Activated CD4-positive, alpha-beta T cell treated with anti-CD3 and anti-CD28 coated beads, Interleukin-2, amount 50 U/mL, for 16 hours (primary cell): ENCODE measurements at regions not wholly inside any gene's neighbourhood (a gene's known extent, or its start where the extent isn't known, plus 50 kb on each side); places are given as distances from the start of the nearest gene placed in this dataset.
"Not testable (repeated sequence)": the region's sequence is repeated elsewhere in the genome, so short reads cannot be mapped to it uniquely, and the experiment has no call there.

Source experiments
- DNase-seq: peaks from one replicate; pipeline ENCODE4 v3.0.0-alpha.2; 2020

- no peak for DNase-seq
These were observed 460.6 kb upstream of the ALCAM start for GRCh38 chr3:104906001-104906639.

- no peak for DNase-seq
These were observed 459.2 kb upstream of the ALCAM start for GRCh38 chr3:104907507-104907906.

- DNase-seq = no peak
These were observed 457.9 kb upstream of the ALCAM start for GRCh38 chr3:104908761-104909160.

GRCh38 chr3:104909198-104909597 is 457.5 kb upstream of the ALCAM start:
- DNase-seq = no peak

GRCh38 chr3:104909721-104910120 is 457.0 kb upstream of the ALCAM start:
- no peak for DNase-seq

- DNase-seq = no peak
These were observed 455.3 kb upstream of the ALCAM start for GRCh38 chr3:104911376-104911775.

GRCh38 chr3:104916971-104917370 is 449.7 kb upstream of the ALCAM start:
- no peak for DNase-seq

GRCh38 chr3:104920512-104920911 is 446.2 kb upstream of the ALCAM start:
- DNase-seq = no peak

- DNase-seq = no peak
These were observed 432.7 kb upstream of the ALCAM start for GRCh38 chr3:104933972-104934371.

- DNase-seq = no peak
These were observed 431.1 kb upstream of the ALCAM start for GRCh38 chr3:104935613-104936012.

GRCh38 chr3:104939196-104939595 is 427.5 kb upstream of the ALCAM start:
- no peak for DNase-seq

GRCh38 chr3:104941785-104942184 is 424.9 kb upstream of the ALCAM start:
- no peak for DNase-seq

- no peak for DNase-seq
These were observed 422.7 kb upstream of the ALCAM start for GRCh38 chr3:104943974-104944373.

- DNase-seq = no peak
These were observed 418.8 kb upstream of the ALCAM start for GRCh38 chr3:104947943-104948342.

GRCh38 chr3:104949810-104950209 is 416.9 kb upstream of the ALCAM start:
- not testable (repeated sequence) for DNase-seq

GRCh38 chr3:104951426-104951825 is 415.3 kb upstream of the ALCAM start:
- DNase-seq = no peak

- no peak for DNase-seq
These were observed 414.4 kb upstream of the ALCAM start for GRCh38 chr3:104952146-104952972.

- DNase-seq = no peak
These were observed 409.9 kb upstream of the ALCAM start for GRCh38 chr3:104956620-104957345.

GRCh38 chr3:104960579-104960978 is 406.1 kb upstream of the ALCAM start:
- DNase-seq = no peak

- no peak for DNase-seq
These were observed 404.9 kb upstream of the ALCAM start for GRCh38 chr3:104961851-104962250.

GRCh38 chr3:104974316-104974715 is 392.4 kb upstream of the ALCAM start:
- DNase-seq = no peak

- no peak for DNase-seq
These were observed 389.0 kb upstream of the ALCAM start for GRCh38 chr3:104977719-104978118.

- no peak for DNase-seq
These were observed 384.6 kb upstream of the ALCAM start for GRCh38 chr3:104982130-104982529.

GRCh38 chr3:104987859-104988258 is 378.9 kb upstream of the ALCAM start:
- no peak for DNase-seq
